Endothelial cell of umbilical vein (primary cell): ENCODE measurements at regions not wholly inside any gene's neighbourhood (a gene's known extent, or its start where the extent isn't known, plus 50 kb on each side); places are given as distances from the start of the nearest gene placed in this dataset.
A peak's percentile ranks its signal among the peaks of the same experiment; 100 is the strongest.

Source experiments
- BruUV-seq: library from RNA; stranded (reverse); fragments of 400-500 nt; replicated peaks from 2 replicates; lab custom pipeline; 2021; lab: Mats Ljungman, UMichigan
- CTCF ChIA-PET: fragments of 300-600, 350-600 bp; sonication (Branson Sonifier 250); formaldehyde crosslinking; loops from one replicate; lab custom pipeline; 2021; ENCODE audit warnings: antibody characterized with exemption, inconsistent platforms; lab: Charles Lee
- POLR2A ChIA-PET: fragments of 300-600, 350-600 bp; sonication (Branson Sonifier 250); formaldehyde crosslinking; loops from one replicate; lab custom pipeline; 2021; ENCODE audit warnings: antibody characterized with exemption, inconsistent platforms; lab: Charles Lee
- DNase-seq: peaks from one replicate; pipeline ENCODE4 v3.0.0-alpha.2; 2011; ENCODE audit warnings: low read depth, low spot score
- FAIRE-seq: peaks from 2 replicates; lab custom pipeline; 2011; peaks lifted over from hg19 to GRCh38; lab: Jason Lieb, UNC
- H2AFZ ChIP-seq: 2 replicates; pipeline ENCODE4 v1.6.0; 2012; ENCODE audit warnings: low read depth, low read length, control low read depth, inconsistent platforms
- H3K27ac ChIP-seq: 2 replicates; pipeline ENCODE4 v1.5.1; 2011; ENCODE audit warnings: low read depth, mild to moderate bottlenecking, control low read depth, low read length, moderate library complexity; ENCODE audit not compliant: insufficient read depth
- H3K27me3 ChIP-seq, 2 experiments: 2 replicates each; pipeline versions ENCODE4 v1.6.0 to v1.6.1; 2011; ENCODE audit warnings: low read length in 2 of 2, mixed read lengths in 1 of 2; ENCODE audit not compliant: control insufficient read depth in 2 of 2, insufficient read depth in 2 of 2
- H3K36me3 ChIP-seq, 2 experiments: 2 replicates in 1 of 2; 3 replicates in 1 of 2; pipeline ENCODE4 v1.5.1; 2011; ENCODE audit warnings: low read length in 2 of 2, mild to moderate bottlenecking in 1 of 2, moderate library complexity in 1 of 2; ENCODE audit not compliant: control insufficient read depth in 2 of 2, insufficient read depth in 2 of 2; ENCODE audit errors: extremely low read depth in 1 of 2
- H3K4me1 ChIP-seq: 3 replicates; pipeline ENCODE4 v1.5.1; 2011; ENCODE audit warnings: mild to moderate bottlenecking, low read length; ENCODE audit not compliant: control insufficient read depth, insufficient read depth; ENCODE audit errors: extremely low read depth
- H3K4me2 ChIP-seq: 2 replicates; pipeline ENCODE4 v1.6.1; 2011; ENCODE audit warnings: low read length, control low read depth, mixed read lengths; ENCODE audit not compliant: insufficient read depth
- H3K4me3 ChIP-seq, 3 experiments: fragments of 200-600 bp in 1 of 3; sonication (generic), shearing (Covaris generic) in 1 of 3; replicated peaks in 1 of 3; 2 replicates each; pipeline ENCODE4 v1.5.1; 2011 to 2016; ENCODE audit warnings: control low read depth in 3 of 3, low read length in 3 of 3, mild to moderate bottlenecking in 2 of 3, inconsistent platforms in 1 of 3, low read depth in 1 of 3, moderate library complexity in 1 of 3; ENCODE audit not compliant: insufficient read depth in 1 of 3
- H3K79me2 ChIP-seq: 2 replicates; pipeline ENCODE4 v1.6.0; 2012; ENCODE audit warnings: low read length, inconsistent platforms; ENCODE audit not compliant: control insufficient read depth, insufficient read depth
- H3K9ac ChIP-seq: replicated peaks from 2 replicates; pipeline ENCODE3; 2011; ENCODE audit warnings: low read length, control low read depth; ENCODE audit not compliant: insufficient read depth; ENCODE audit errors: extremely low read depth
- H3K9me1 ChIP-seq: replicated peaks from 3 replicates; pipeline ENCODE4 v1.6.0; 2011; ENCODE audit warnings: mild to moderate bottlenecking, low read length; ENCODE audit not compliant: control insufficient read depth, insufficient read depth; ENCODE audit errors: extremely low read depth
- H3K9me3 ChIP-seq: replicated peaks from 2 replicates; pipeline ENCODE4 v1.5.1; 2012; ENCODE audit warnings: low read length, inconsistent platforms; ENCODE audit not compliant: control insufficient read depth, insufficient read depth
- H4K20me1 ChIP-seq: replicated peaks from 2 replicates; pipeline ENCODE3; 2011; ENCODE audit warnings: mild to moderate bottlenecking, low read length; ENCODE audit not compliant: control insufficient read depth, insufficient read depth; ENCODE audit errors: extremely low read depth
- CTCF ChIP-seq, 2 donors: IDR thresholded peaks; 1 replicate in 1 of 2; 2 replicates in 1 of 2; pipeline ENCODE4 v1.5.1; 2011; ENCODE audit warnings: low read length in 2 of 2, mild to moderate bottlenecking in 2 of 2, moderate library complexity in 2 of 2, control low read depth in 1 of 2, inconsistent platforms in 1 of 2, low read depth in 1 of 2; ENCODE audit not compliant: insufficient read depth in 1 of 2; ENCODE audit errors: extremely low read depth in 1 of 2
- EZH2 ChIP-seq: IDR thresholded peaks from 2 replicates; pipeline ENCODE4 v1.6.1; 2012; ENCODE audit warnings: borderline replicate concordance, low read depth, mild to moderate bottlenecking, moderate library complexity, low read length, inconsistent platforms; ENCODE audit not compliant: severe bottlenecking
- GATA2 ChIP-seq: IDR thresholded peaks from 2 replicates; pipeline ENCODE4 v1.7.0; 2011; ENCODE audit warnings: low read depth, mild to moderate bottlenecking, moderate library complexity, mixed read lengths, low read length; ENCODE audit not compliant: insufficient read length, insufficient read depth
- MAX ChIP-seq: IDR thresholded peaks from 2 replicates; pipeline ENCODE4 v1.6.1; 2011; ENCODE audit not compliant: insufficient read depth, insufficient read length
- MYC ChIP-seq: IDR thresholded peaks from one replicate; pipeline ENCODE4 v1.6.1; 2011; ENCODE audit warnings: mild to moderate bottlenecking, low read depth, low read length
- POLR2A ChIP-seq: IDR thresholded peaks from 2 replicates; pipeline ENCODE4 v1.6.1; 2012; ENCODE audit warnings: low read depth, mild to moderate bottlenecking, control low read depth, low read length
- POLR2AphosphoS5 ChIP-seq: IDR thresholded peaks from 2 replicates; pipeline ENCODE4 v1.6.1; 2012; ENCODE audit warnings: low read depth, mild to moderate bottlenecking, control low read depth, low read length, moderate library complexity; ENCODE audit not compliant: insufficient read depth
- dilution Hi-C: fragments of 300-500 bp; cut with MboI; formaldehyde crosslinking; loops from one replicate; pipeline ENCODE4 v1.15.0; 2019; ENCODE audit warnings: low sequenced_read_pairs; ENCODE audit not compliant: extremely low pct_ligation_motif_present
- intact Hi-C: fragments of 100-400 bp; cut with micrococcal nuclease; formaldehyde crosslinking; loops from one replicate; pipeline ENCODE4 v1.10.0; 2022

GRCh38 chr1:201774224-201774982 is 54.6 kb upstream of the IPO9 start:
- no peak overlapping the region for H3K4me3 ChIP-seq
- POLR2A ChIA-PET, result interaction anchor here (0.7 to 1.5 kb wide), 5 partner anchors 10 to 34 kb away, joined by 3 to 5 read pairs (median 4); no protein-coding TSS in a partner anchor
- CTCF ChIA-PET, result interaction anchor here (0.7 to 2.1 kb wide), 14 partner anchors 11 to 244 kb away, joined by 3 to 12 read pairs (median 4); no protein-coding TSS in a partner anchor
- peaks cover 53% of the 10 kb centered on the region for H3K79me2 ChIP-seq
- H3K9me3 ChIP-seq, result no peaks in the 10 kb centered on the region
- FAIRE-seq (no peak), DNase-seq (no peak)
- intact Hi-C loops (no loop called here), dilution Hi-C loops (no loop called here)
- no peaks in the 10 kb centered on the region for H3K9me1 ChIP-seq
- peak overlapping the region; percentile 70 for H3K27ac ChIP-seq
- H3K9ac ChIP-seq, result peak overlapping the region; percentile 44
- H3K36me3 ChIP-seq, result no peaks in the 10 kb centered on the region
- no peak overlapping the region for H2AFZ ChIP-seq
- no peaks in the 10 kb centered on the region for H3K27me3 ChIP-seq
- no peaks in the 10 kb centered on the region for H4K20me1 ChIP-seq
- H3K4me1 ChIP-seq, result peaks cover 48% of the 10 kb centered on the region
- peak; percentile 17 for TF ChIP-seq GATA2
- no peak for TF ChIP-seq POLR2AphosphoS5
- TF ChIP-seq EZH2, result no peak
- no peak for TF ChIP-seq MAX
- no peak for TF ChIP-seq CTCF (IDR thresholded peaks at IDR 0.05; ENCODE audit: extremely low read depth in 1 of 2, insufficient read depth in 1 of 2, low read depth in 1 of 2, low read length in 2 of 2)
- no peak for TF ChIP-seq MYC
- TF ChIP-seq POLR2A, result no peak
- TSS peak; percentile 38 for BruUV-seq
- peak overlapping the region; percentile 62 for H3K4me2 ChIP-seq
